WTC11 (cell line): ENCODE measurements at regions not wholly inside any gene's neighbourhood (a gene's known extent, or its start where the extent isn't known, plus 50 kb on each side); places are given as distances from the start of the nearest gene placed in this dataset.

Source experiments
- ATAC-seq: fragments of 200-7000 bp; cut with Tn5 transposase; 2 replicates; pipeline ENCODE4 v1.10.0; 2021; ENCODE audit warnings: mild to moderate bottlenecking, moderate library complexity
- CTCF ChIA-PET: fragments of 300-600 bp; sonication (Branson Sonifier 250); formaldehyde crosslinking; loops from one replicate; lab custom pipeline; 2021; ENCODE audit warnings: antibody characterized with exemption; lab: Charles Lee
- POLR2A ChIA-PET: fragments of 350-600 bp; sonication (Branson Sonifier 250); formaldehyde crosslinking; loops from one replicate; lab custom pipeline; 2021; ENCODE audit warnings: antibody characterized with exemption; lab: Charles Lee
- DNase-seq: peaks from one replicate; pipeline ENCODE4 v3.0.0; 2021; ENCODE audit warnings: low spot score
- H3K27ac Mint-ChIP-seq: 2 replicates; pipeline ENCODE4 v1.8.0; 2021; ENCODE audit warnings: mixed read lengths
- H3K27me3 Mint-ChIP-seq: 2 replicates; pipeline ENCODE4 v1.8.0; 2021; ENCODE audit warnings: low read depth, mild to moderate bottlenecking, moderate library complexity, mixed read lengths
- H3K36me3 Mint-ChIP-seq: 2 replicates; pipeline ENCODE4 v1.8.0; 2021; ENCODE audit warnings: mixed read lengths
- H3K4me1 Mint-ChIP-seq: 2 replicates; pipeline ENCODE4 v1.8.0; 2022; ENCODE audit warnings: mixed read lengths
- H3K4me3 Mint-ChIP-seq: 2 replicates; pipeline ENCODE4 v1.8.0; 2021; ENCODE audit warnings: mild to moderate bottlenecking, moderate library complexity, mixed read lengths
- H3K9me3 Mint-ChIP-seq: 2 replicates; pipeline ENCODE4 v1.8.0; 2021; ENCODE audit warnings: mixed read lengths
- ATF3 ChIP-seq: sonication (generic); formaldehyde crosslinking; conservative IDR thresholded peaks from 2 replicates; pipeline ENCODE4 v1.8.1; 2022; ENCODE audit warnings: mild to moderate bottlenecking, missing genetic modification reagents
- CREM ChIP-seq: sonication (generic); formaldehyde crosslinking; IDR thresholded peaks from 2 replicates; pipeline ENCODE4 v1.8.1; 2022; ENCODE audit warnings: mild to moderate bottlenecking, missing genetic modification reagents, moderate library complexity
- FOXP4 ChIP-seq: sonication (generic); formaldehyde crosslinking; IDR thresholded peaks from 2 replicates; pipeline ENCODE4 v1.8.0; 2022; ENCODE audit warnings: mild to moderate bottlenecking, missing genetic modification reagents
- GRHL2 ChIP-seq: fragments of 250-450 bp; sonication (Bioruptor Pico); IDR thresholded peaks from 2 replicates; pipeline ENCODE4 v1.8.0; 2022; ENCODE audit warnings: mild to moderate bottlenecking, moderate library complexity; ENCODE audit not compliant: insufficient replicate concordance, severe bottlenecking
- IRF1 ChIP-seq: sonication (generic); formaldehyde crosslinking; IDR thresholded peaks from 2 replicates; pipeline ENCODE4 v1.8.0; 2023; ENCODE audit warnings: missing genetic modification reagents
- JAZF1 ChIP-seq: fragments of 250-450 bp; sonication (Bioruptor Pico); IDR thresholded peaks from 2 replicates; pipeline ENCODE4 v1.9.0; 2021; ENCODE audit warnings: moderate library complexity, mild to moderate bottlenecking, inconsistent platforms
- JUN ChIP-seq: sonication (generic); formaldehyde crosslinking; IDR thresholded peaks from 2 replicates; pipeline ENCODE4 v1.8.0; 2023; ENCODE audit warnings: mild to moderate bottlenecking, missing genetic modification reagents
- KAT7 ChIP-seq: sonication (generic); formaldehyde crosslinking; IDR thresholded peaks from 2 replicates; pipeline ENCODE4 v1.8.1; 2023; ENCODE audit warnings: missing genetic modification reagents, mild to moderate bottlenecking, borderline replicate concordance
- NFE2L1 ChIP-seq: sonication (generic); formaldehyde crosslinking; IDR thresholded peaks from 2 replicates; pipeline ENCODE4 v1.8.1; 2023; ENCODE audit warnings: missing genetic modification reagents
- NFYB ChIP-seq: sonication (generic); formaldehyde crosslinking; conservative IDR thresholded peaks from 2 replicates; pipeline ENCODE4 v1.8.0; 2022; ENCODE audit warnings: low read depth, missing genetic modification reagents
- OVOL2 ChIP-seq: fragments of 250-450 bp; sonication (Bioruptor Pico); IDR thresholded peaks from 2 replicates; pipeline ENCODE4 v1.9.0; 2021; ENCODE audit warnings: mild to moderate bottlenecking, borderline replicate concordance
- RORB ChIP-seq: fragments of 250-450 bp; sonication (Bioruptor Pico); IDR thresholded peaks from 2 replicates; pipeline ENCODE4 v1.9.0; 2021; ENCODE audit warnings: mild to moderate bottlenecking
- SMAD4 ChIP-seq: sonication (generic); formaldehyde crosslinking; IDR thresholded peaks from 2 replicates; pipeline ENCODE4 v1.8.0; 2022; ENCODE audit warnings: mild to moderate bottlenecking, missing genetic modification reagents
- TCF7 ChIP-seq: sonication (generic); formaldehyde crosslinking; IDR thresholded peaks from 2 replicates; pipeline ENCODE4 v1.8.0; 2022; ENCODE audit warnings: mild to moderate bottlenecking, low read depth, missing genetic modification reagents, moderate library complexity
- ZNF232 ChIP-seq: sonication (generic); formaldehyde crosslinking; IDR thresholded peaks from 2 replicates; pipeline ENCODE4 v1.8.0; 2022; ENCODE audit warnings: mild to moderate bottlenecking, missing genetic modification reagents
- ZNF423 ChIP-seq: fragments of 250-450 bp; sonication (Bioruptor Pico); IDR thresholded peaks from 2 replicates; pipeline ENCODE4 v2.1.2; 2022; ENCODE audit warnings: mild to moderate bottlenecking, moderate library complexity
- ZNF512 ChIP-seq: sonication (generic); formaldehyde crosslinking; IDR thresholded peaks from 2 replicates; pipeline ENCODE4 v1.8.1; 2022; ENCODE audit warnings: missing genetic modification reagents, borderline replicate concordance
- TF ChIP-seq, protein P1 (sequence below): sonication (generic); formaldehyde crosslinking; IDR thresholded peaks from 2 replicates; pipeline ENCODE4 v1.8.1; 2023; ENCODE audit warnings: mild to moderate bottlenecking, missing genetic modification reagents, moderate library complexity
- TF ChIP-seq, protein P2 (sequence below): sonication (generic); formaldehyde crosslinking; conservative IDR thresholded peaks from 2 replicates; pipeline ENCODE4 v1.8.1; 2023; ENCODE audit warnings: mild to moderate bottlenecking, low read depth, missing genetic modification reagents, moderate library complexity

DNA sequence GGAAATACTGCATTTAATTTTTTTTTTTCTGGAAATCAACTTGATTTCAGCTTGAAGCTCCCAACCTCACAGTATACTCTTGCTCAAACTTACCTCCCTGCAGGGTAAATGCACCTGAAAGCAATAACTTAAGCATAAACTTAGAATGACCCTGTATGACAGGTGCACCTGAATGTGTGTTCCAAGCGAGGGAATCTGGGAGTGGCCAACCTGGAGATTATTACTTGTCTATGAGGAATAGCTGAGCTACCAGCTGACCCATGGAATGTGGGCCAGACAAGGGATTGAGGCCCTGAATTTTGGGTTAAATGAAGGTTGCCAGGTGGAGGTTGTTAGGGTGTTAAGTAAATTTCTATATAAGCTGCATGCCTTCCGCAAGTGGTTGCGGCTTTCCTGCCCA lies 140.6 kb downstream of the OSTF1 start (continued):
- TF ChIP-seq ZNF512 (no peak), JAZF1 (CRISPR knock-in tag) (no peak), ZNF232 (CRISPR knock-in tag) (no peak), CREM (CRISPR knock-in tag) (no peak), ATF3 (no peak)

- no peaks in the 10 kb centered on the region for H3K27me3 Mint-ChIP-seq
- TF ChIP-seq FOXP4 (no peak), GRHL2 (CRISPR knock-in tag) (no peak), RORB (CRISPR knock-in tag) (no peak), IRF1 (CRISPR knock-in tag) (no peak), KAT7 (CRISPR knock-in tag) (no peak), NFE2L1 (CRISPR knock-in tag) (no peak), SMAD4 (CRISPR knock-in tag) (no peak), TCF7 (CRISPR knock-in tag) (no peak), ZNF423 (CRISPR knock-in tag) (no peak), NFYB (CRISPR knock-in tag) (no peak), OVOL2 (CRISPR knock-in tag) (no peak), JUN (CRISPR knock-in tag) (no peak)
- TF ChIP-seq, protein P1, sequence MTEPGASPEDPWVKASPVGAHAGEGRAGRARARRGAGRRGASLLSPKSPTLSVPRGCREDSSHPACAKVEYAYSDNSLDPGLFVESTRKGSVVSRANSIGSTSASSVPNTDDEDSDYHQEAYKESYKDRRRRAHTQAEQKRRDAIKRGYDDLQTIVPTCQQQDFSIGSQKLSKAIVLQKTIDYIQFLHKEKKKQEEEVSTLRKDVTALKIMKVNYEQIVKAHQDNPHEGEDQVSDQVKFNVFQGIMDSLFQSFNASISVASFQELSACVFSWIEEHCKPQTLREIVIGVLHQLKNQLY (CRISPR knock-in tag), result no peak
- TF ChIP-seq, protein P2, sequence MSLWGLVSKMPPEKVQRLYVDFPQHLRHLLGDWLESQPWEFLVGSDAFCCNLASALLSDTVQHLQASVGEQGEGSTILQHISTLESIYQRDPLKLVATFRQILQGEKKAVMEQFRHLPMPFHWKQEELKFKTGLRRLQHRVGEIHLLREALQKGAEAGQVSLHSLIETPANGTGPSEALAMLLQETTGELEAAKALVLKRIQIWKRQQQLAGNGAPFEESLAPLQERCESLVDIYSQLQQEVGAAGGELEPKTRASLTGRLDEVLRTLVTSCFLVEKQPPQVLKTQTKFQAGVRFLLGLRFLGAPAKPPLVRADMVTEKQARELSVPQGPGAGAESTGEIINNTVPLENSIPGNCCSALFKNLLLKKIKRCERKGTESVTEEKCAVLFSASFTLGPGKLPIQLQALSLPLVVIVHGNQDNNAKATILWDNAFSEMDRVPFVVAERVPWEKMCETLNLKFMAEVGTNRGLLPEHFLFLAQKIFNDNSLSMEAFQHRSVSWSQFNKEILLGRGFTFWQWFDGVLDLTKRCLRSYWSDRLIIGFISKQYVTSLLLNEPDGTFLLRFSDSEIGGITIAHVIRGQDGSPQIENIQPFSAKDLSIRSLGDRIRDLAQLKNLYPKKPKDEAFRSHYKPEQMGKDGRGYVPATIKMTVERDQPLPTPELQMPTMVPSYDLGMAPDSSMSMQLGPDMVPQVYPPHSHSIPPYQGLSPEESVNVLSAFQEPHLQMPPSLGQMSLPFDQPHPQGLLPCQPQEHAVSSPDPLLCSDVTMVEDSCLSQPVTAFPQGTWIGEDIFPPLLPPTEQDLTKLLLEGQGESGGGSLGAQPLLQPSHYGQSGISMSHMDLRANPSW (CRISPR knock-in tag), result no peak
- TF ChIP-seq, all 79 proteins: peak for 0
- DNase-seq (no peak), ATAC-seq (peak; percentile 46; the same call in 1 of the 2 replicates)
- Mint-ChIP-seq H3K4me3 (no peak overlapping the region), H3K4me1 (peaks cover 2% of the 10 kb centered on the region; the same call in 1 of the 2 replicates), H3K27ac (no peak overlapping the region), H3K36me3 (peaks cover 28% of the 10 kb centered on the region), H3K9me3 (peaks cover 36% of the 10 kb centered on the region)
- ChIA-PET CTCF (interaction anchor here (0.6 to 1.9 kb wide), 3 partner anchors 9 to 1060 kb away, joined by 5 to 7 read pairs (median 5); no protein-coding TSS in a partner anchor), POLR2A (no interaction called here)
Observed at GRCh38 chr9:75229605-75230332, 141.5 kb downstream of the OSTF1 start.
